Stimulated activated CD8-positive, alpha-beta memory T cell treated with anti-CD3 and anti-CD28 coated beads, Interleukin-7, amount 100 ng/mL, for 24 hours (primary cell): ENCODE measurements at regions not wholly inside any gene's neighbourhood (a gene's known extent, or its start where the extent isn't known, plus 50 kb on each side); places are given as distances from the start of the nearest gene placed in this dataset.

ENCODE experiments used
- DNase-seq: peaks from one replicate; pipeline ENCODE4 v3.0.0-alpha.2; 2020; ENCODE audit warnings: low read depth

GRCh38 chr3:176969066-176969465 lies 228.2 kb downstream of the TBL1XR1 start:
- no peak for DNase-seq

GRCh38 chr3:176968631-176969030 lies 228.7 kb downstream of the TBL1XR1 start:
- no peak for DNase-seq

DNA sequence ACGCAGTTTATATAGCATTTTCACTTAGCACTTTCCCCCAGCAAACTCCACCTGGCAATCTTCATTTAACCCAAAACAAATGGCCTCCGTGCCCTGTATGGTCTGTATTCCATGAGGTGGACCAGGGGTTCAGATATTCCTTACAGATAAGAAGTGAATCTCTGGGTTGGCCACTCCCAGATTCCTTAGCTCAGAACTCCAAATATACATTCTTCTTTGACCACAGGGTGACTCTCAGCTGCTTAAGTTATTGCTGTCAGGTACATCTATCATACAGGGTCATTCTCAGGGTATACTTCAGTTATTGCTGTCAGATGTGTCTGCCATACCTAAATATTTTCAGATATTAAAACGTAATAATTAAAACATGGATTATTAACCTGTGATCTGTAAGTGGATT lies 229.8 kb downstream of the TBL1XR1 start:
- DNase-seq, result no peak

DNA sequence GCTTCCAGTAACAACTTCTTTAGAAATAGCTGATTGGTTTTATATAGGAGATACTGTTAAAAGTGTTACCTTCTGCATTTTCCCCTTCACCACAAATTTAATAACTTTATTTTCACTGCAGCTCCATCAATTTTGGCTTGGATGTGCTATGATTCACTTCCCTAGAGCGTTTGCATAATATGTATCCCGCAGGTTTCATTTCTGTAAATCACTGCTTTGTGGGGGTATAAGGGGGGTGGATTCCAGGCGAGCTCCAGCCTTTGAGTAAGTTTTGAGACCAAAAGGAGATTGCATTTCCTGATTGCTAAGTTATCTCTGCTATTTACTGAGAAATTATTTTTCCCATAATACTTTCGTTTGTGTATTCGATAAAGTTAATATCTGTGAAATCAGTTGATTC lies 232.6 kb downstream of the TBL1XR1 start:
- no peak for DNase-seq

GRCh38 chr3:176961916-176962315 lies 235.4 kb downstream of the TBL1XR1 start:
- no peak for DNase-seq

DNA sequence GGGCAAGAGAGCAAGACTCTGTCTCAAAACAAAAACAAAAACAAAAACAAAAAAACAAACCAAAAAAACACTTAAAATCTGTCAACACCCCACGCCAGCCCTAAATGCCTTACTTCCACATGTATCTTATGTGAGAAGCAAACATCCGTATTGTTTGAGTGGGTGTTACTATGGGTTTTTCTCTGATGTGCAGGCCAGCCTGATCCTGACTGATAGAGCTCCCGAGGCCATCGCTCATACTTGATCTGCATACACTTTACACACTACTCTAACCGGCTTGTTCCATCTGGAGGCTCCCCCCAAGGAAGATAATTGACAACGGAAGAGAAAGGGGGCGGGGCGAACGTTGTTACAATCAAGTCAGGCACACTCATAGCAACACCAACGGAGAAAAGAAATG lies 237.4 kb downstream of the TBL1XR1 start:
- no peak for DNase-seq

GRCh38 chr3:176958560-176958959 lies 238.7 kb downstream of the TBL1XR1 start:
- no peak for DNase-seq

DNA sequence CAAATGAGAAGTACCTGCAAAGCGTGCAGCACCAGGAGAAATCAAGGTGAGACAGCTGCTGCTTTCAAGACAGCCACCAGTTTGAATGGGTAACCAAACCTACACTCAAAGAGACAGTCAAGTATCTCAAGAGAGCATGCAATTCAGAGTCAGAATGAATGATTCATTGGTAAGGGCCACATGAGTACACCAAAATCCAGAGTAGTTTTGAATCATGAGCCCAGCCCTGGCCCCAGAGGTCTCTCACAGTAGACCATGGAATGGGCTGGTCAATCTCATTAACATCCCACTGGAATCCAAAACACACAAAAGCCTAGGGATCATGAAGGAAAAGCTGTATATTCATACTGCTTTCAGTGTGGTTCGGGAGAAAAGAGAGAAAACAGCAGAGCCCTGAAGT lies 242.8 kb downstream of the TBL1XR1 start:
- DNase-seq, result no peak

- no peak for DNase-seq
Observed at GRCh38 chr3:176953106-176954060, 243.9 kb downstream of the TBL1XR1 start.

GRCh38 chr3:176951586-176952292 lies 245.5 kb downstream of the TBL1XR1 start:
- no peak for DNase-seq

- DNase-seq, result no peak
Observed at GRCh38 chr3:176951144-176951543, 246.1 kb downstream of the TBL1XR1 start.

GRCh38 chr3:176950743-176951142 lies 246.5 kb downstream of the TBL1XR1 start:
- no peak for DNase-seq

DNA sequence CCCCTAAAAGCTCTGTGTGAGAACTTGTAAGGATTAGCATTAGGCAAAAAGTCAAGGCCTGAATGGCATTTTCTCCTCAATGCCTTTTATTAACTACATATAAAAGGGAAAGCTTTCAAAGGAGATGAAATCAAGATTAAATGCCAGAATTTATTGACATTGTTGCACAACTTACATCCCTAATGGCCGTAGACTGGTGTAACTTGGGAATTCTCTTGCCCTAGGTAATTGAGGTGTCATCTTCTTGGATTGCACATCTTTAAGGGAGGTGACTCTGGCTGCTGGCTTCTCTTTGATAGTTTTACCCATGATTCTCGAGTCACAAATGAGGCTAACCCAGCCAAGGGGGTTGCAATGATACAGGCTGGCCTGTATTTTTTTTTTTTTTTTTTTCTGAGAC lies 249.1 kb downstream of the TBL1XR1 start:
- DNase-seq, result no peak

- DNase-seq, result no peak
Observed at GRCh38 chr3:176946202-176946601, 251.1 kb downstream of the TBL1XR1 start.

DNA sequence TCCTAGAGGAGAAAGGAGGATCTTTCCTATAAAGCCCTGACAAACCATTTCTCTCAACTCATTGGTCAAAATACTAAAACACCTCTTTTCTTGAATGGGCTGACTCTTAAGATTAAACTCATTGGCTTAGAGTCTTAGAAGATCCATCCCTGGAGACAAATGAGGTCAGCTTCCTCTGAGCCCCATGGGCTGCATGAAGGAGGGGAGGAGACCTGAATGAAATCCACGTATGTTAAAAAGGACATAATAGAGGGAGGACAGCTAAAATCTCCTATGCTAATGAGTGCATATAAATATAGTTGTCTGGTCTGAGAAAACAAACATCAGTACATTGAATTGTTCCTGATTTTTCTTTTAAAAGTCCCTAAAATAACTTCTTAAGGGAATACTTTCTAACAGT lies 255.0 kb downstream of the TBL1XR1 start:
- DNase-seq, result no peak

DNA sequence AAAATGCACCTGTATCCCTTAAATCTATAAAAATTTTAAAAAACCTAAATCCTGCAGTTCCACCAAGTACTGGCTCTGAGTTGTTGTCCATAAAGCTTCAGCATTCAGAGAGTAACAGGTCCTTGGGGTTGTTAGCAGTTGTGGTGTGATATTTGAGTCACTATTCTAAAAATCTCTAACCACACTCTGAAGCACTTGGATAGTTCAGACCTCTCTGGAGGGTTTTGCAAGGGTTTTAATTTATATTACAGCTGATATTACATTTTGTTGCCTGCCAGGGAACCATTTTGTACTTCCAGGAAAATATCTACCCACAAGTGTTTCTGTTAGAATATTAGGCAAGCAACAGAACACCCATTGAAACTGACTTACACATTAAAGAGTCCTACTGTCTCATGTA lies 255.6 kb downstream of the TBL1XR1 start:
- DNase-seq, result no peak

DNA sequence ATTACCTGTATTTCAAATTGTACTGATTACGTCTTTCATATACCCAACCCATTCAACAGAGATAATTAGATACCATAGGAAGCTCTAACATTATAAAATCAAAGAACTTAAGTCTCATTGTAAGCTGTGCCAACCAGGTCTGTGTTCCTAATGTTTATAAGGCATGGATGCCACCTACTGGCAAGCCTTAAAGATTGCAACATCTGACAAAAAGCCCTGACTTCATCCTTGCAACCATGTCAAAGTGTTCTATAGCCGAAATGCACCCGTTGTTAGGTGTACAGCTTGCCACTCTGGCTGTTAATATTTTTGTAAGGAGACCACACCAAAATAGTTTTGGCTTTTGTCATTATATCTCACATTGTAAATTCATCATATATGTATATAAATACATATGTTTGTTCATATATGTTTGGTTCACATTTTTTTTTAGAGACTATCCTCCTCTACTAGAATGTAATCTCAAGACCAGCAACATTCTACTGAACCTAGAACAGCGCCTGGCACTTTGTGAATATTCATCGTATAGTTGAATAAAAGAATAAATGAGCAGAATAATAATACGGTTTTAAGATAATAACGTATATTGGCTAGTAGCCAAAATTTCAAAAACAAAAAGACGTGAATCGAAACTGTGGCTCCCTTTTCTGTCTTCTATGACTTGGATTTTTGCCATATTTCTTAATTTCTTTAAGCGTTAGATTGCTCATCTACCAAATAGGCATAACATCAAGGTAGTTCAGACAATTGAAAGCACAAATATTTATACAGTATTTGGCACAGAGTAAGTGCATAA lies 258.1 kb downstream of the TBL1XR1 start:
- DNase-seq, result no peak

- DNase-seq, result no peak
Observed at GRCh38 chr3:176937994-176938393, 259.3 kb downstream of the TBL1XR1 start.

DNA sequence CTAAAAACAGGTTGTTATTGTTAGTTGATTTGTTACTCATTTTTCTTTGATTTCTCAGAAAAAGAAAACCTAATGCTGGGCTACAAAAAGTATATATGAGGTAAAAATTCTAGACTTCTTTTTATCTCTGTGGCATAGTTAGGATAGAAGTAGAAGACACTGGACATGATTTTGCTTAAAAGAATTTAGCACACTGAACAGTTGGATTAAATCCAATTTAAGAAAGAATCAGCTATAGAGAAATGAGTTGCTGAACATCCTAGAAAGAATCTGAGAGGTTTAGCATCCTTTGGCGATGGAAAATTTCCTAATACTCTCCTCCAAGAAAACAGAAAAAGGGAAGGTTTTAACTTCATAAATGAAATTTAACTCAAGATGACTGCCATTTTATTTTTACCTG lies 259.7 kb downstream of the TBL1XR1 start:
- DNase-seq, result no peak

- no peak for DNase-seq
Observed at GRCh38 chr3:176935194-176935888, 261.9 kb downstream of the TBL1XR1 start.

GRCh38 chr3:176934698-176935097 lies 262.6 kb downstream of the TBL1XR1 start:
- DNase-seq, result no peak

- DNase-seq, result no peak
Observed at GRCh38 chr3:176933704-176934103, 263.6 kb downstream of the TBL1XR1 start.
